HCT116 (cell line): ENCODE measurements at regions not wholly inside any gene's neighbourhood (a gene's known extent, or its start where the extent isn't known, plus 50 kb on each side); places are given as distances from the start of the nearest gene placed in this dataset.

Experiments used
- ATAC-seq: fragments of 200-7000 bp; cut with Tn5 transposase; 2 replicates; pipeline ENCODE4 v1.9.1; 2020; ENCODE audit warnings: mild to moderate bottlenecking, moderate library complexity
- BruUV-seq: library from RNA; stranded (reverse); fragments of 400-500 nt; replicated peaks from 2 replicates; lab custom pipeline; 2021; lab: Mats Ljungman, UMichigan
- CTCF ChIA-PET: fragments of 300-600 bp; sonication (Branson Sonifier 250); formaldehyde crosslinking; loops from one replicate; lab custom pipeline; 2021; ENCODE audit warnings: antibody characterized with exemption; lab: Charles Lee
- POLR2A ChIA-PET: fragments of 300-600, 350-600 bp; sonication (Branson Sonifier 250); formaldehyde crosslinking; loops from one replicate; lab custom pipeline; 2021; ENCODE audit warnings: antibody characterized with exemption; lab: Charles Lee
- RAD21 ChIA-PET, 2 experiments: fragments of 300-600 bp; sonication (Branson Sonifier 250); formaldehyde crosslinking; loops; one replicate each; lab custom pipeline; 2023; ENCODE audit warnings: low total read pairs in 2 of 2; ENCODE audit not compliant: uncharacterized antibody in 2 of 2, unreplicated experiment in 2 of 2, low non-redundant PET in 1 of 2; lab: Charles Lee
- DNase-seq: peaks from one replicate; pipeline ENCODE4 v3.0.0-alpha.2; 2010; ENCODE audit warnings: low read depth, low spot score
- H2AFZ ChIP-seq: fragments of 200-600 bp; shearing (Covaris generic), sonication (generic); 2 replicates; pipeline ENCODE4 v1.6.1; 2017; ENCODE audit warnings: low read depth, mixed run types, mixed read lengths, antibody characterized with exemption, low read length; ENCODE audit not compliant: poor library complexity, severe bottlenecking
- H3K27ac ChIP-seq: 2 replicates; pipeline ENCODE4 v1.5.1; 2012; ENCODE audit warnings: low read depth, low read length
- H3K27me3 ChIP-seq: fragments of 200-600 bp; sonication (generic); 2 replicates; pipeline ENCODE4 v1.6.1; 2016; ENCODE audit warnings: mixed run types, low read length, mixed read lengths; ENCODE audit not compliant: insufficient read depth
- H3K36me3 ChIP-seq, 2 experiments: fragments of 200-500 bp in 1 of 2; fragments of 200-600 bp in 1 of 2; sonication (Bioruptor generic) in 1 of 2; sonication (generic) in 1 of 2; 2 replicates each; pipeline versions ENCODE4 v1.5.1 to v1.6.1; 2014 to 2016; ENCODE audit warnings: low read length in 2 of 2, inconsistent platforms in 1 of 2, mixed read lengths in 1 of 2, mixed run types in 1 of 2; ENCODE audit not compliant: insufficient read depth in 2 of 2, control insufficient read depth in 1 of 2
- H3K4me1 ChIP-seq, 2 experiments: fragments of 200-600 bp in 1 of 2; sonication (generic) in 1 of 2; 2 replicates each; pipeline versions ENCODE4 v1.5.1 to v1.6.1; 2012 to 2017; ENCODE audit warnings: low read length in 2 of 2, inconsistent platforms in 1 of 2, mild to moderate bottlenecking in 1 of 2, mixed read lengths in 1 of 2, mixed run types in 1 of 2, moderate library complexity in 1 of 2; ENCODE audit not compliant: insufficient read depth in 2 of 2, control insufficient read depth in 1 of 2
- H3K4me2 ChIP-seq: fragments of 200-600 bp; sonication (generic); 2 replicates; pipeline ENCODE4 v1.6.1; 2017; ENCODE audit warnings: mixed run types, low read length, mixed read lengths
- H3K4me3 ChIP-seq, 2 experiments: fragments of 200-600 bp in 1 of 2; sonication (generic) in 1 of 2; replicated peaks in 1 of 2; 2 replicates each; pipeline ENCODE4 v1.5.1; 2011 to 2016; ENCODE audit warnings: low read length in 2 of 2, control low read depth in 1 of 2, low read depth in 1 of 2, mild to moderate bottlenecking in 1 of 2, mixed read lengths in 1 of 2, mixed run types in 1 of 2
- H3K79me2 ChIP-seq: fragments of 200-600 bp; sonication (generic); 2 replicates; pipeline ENCODE4 v1.6.1; 2017; ENCODE audit warnings: mild to moderate bottlenecking, mixed run types, low read length, moderate library complexity, mixed read lengths; ENCODE audit not compliant: insufficient read depth
- H3K9ac ChIP-seq: fragments of 200-600 bp; sonication (generic); 2 replicates; pipeline ENCODE4 v1.6.1; 2016; ENCODE audit warnings: low read length, mixed read lengths
- H3K9me2 ChIP-seq: fragments of 200-600 bp; sonication (generic), shearing (Covaris generic); 2 replicates; pipeline ENCODE4 v1.6.1; 2017; ENCODE audit warnings: mixed run types, mild to moderate bottlenecking, moderate library complexity; ENCODE audit not compliant: insufficient read depth
- H3K9me3 ChIP-seq, 2 experiments: fragments of 200-500 bp in 1 of 2; fragments of 200-600 bp in 1 of 2; sonication (Bioruptor generic) in 1 of 2; sonication (generic) in 1 of 2; 2 replicates each; pipeline ENCODE4 v1.6.1; 2014 to 2017; ENCODE audit warnings: low read length in 2 of 2, mixed read lengths in 2 of 2, inconsistent platforms in 1 of 2, low read depth in 1 of 2, mild to moderate bottlenecking in 1 of 2, mixed run types in 1 of 2, moderate library complexity in 1 of 2; ENCODE audit not compliant: control insufficient read depth in 1 of 2, insufficient read depth in 1 of 2
- H4K20me1 ChIP-seq: fragments of 200-600 bp; sonication (generic), shearing (Covaris generic); 2 replicates; pipeline ENCODE4 v1.6.1; 2017; ENCODE audit warnings: mixed run types, mild to moderate bottlenecking, moderate library complexity; ENCODE audit not compliant: insufficient read depth
- CEBPB ChIP-seq: IDR thresholded peaks from 2 replicates; pipeline ENCODE4 v1.6.1; 2012; ENCODE audit warnings: low read depth
- CTCF ChIP-seq, 3 experiments: fragments of 200-600 bp in 1 of 3; sonication (generic) in 1 of 3; IDR thresholded peaks in 2 of 3; conservative IDR thresholded peaks in 1 of 3; 2 replicates each; pipeline ENCODE4 v1.5.1; 2012 to 2017; ENCODE audit warnings: low read depth in 2 of 3, low read length in 2 of 3, antibody characterized with exemption in 1 of 3, borderline replicate concordance in 1 of 3, control low read depth in 1 of 3, mild to moderate bottlenecking in 1 of 3, mixed read lengths in 1 of 3, mixed run types in 1 of 3, moderate library complexity in 1 of 3; ENCODE audit not compliant: insufficient read depth in 1 of 3
- EGR1 ChIP-seq: IDR thresholded peaks from 2 replicates; pipeline ENCODE4 v1.6.1; 2012; ENCODE audit warnings: low read depth
- EZH2phosphoT487 ChIP-seq: fragments of 200-600 bp; IDR thresholded peaks from 2 replicates; pipeline ENCODE4 v1.6.1; 2018; ENCODE audit warnings: antibody characterized with exemption, borderline replicate concordance
- JUND ChIP-seq: IDR thresholded peaks from 2 replicates; pipeline ENCODE4 v1.6.1; 2012
- POLR2AphosphoS5 ChIP-seq: IDR thresholded peaks from 2 replicates; pipeline ENCODE4 v1.6.1; 2011; ENCODE audit warnings: mild to moderate bottlenecking, low read depth, low read length, moderate library complexity
- RAD21 ChIP-seq: IDR thresholded peaks from 2 replicates; pipeline ENCODE4 v1.6.1; 2012; ENCODE audit warnings: low read depth, mild to moderate bottlenecking
- REST ChIP-seq: IDR thresholded peaks from 2 replicates; pipeline ENCODE4 v1.6.1; 2012; ENCODE audit warnings: low read depth
- SIN3A ChIP-seq: IDR thresholded peaks from 2 replicates; pipeline ENCODE4 v1.6.1; 2012; ENCODE audit warnings: low read depth
- SP1 ChIP-seq: IDR thresholded peaks from 2 replicates; pipeline ENCODE4 v1.6.1; 2012; ENCODE audit warnings: low read depth
- TCF7L2 ChIP-seq: IDR thresholded peaks from 2 replicates; pipeline ENCODE4 v1.7.0; 2011; ENCODE audit warnings: borderline replicate concordance, inconsistent platforms; ENCODE audit not compliant: insufficient read depth, insufficient read length; ENCODE audit errors: extremely low read depth
- intact Hi-C: fragments of 100-400 bp; cut with micrococcal nuclease; formaldehyde crosslinking; loops from 2 replicates; pipeline ENCODE4 v1.10.0; 2022

- no peaks in the 10 kb centered on the region for H3K79me2 ChIP-seq
- POLR2A ChIA-PET: no interaction called here
- H3K27me3 ChIP-seq: no peaks in the 10 kb centered on the region
- H2AFZ ChIP-seq: no peak overlapping the region
- no peak overlapping the region for H3K4me3 ChIP-seq
- no peak overlapping the region for H3K9ac ChIP-seq
- H3K4me2 ChIP-seq: no peak overlapping the region
- no peak for DNase-seq
- RAD21 ChIA-PET: no interaction called here
- CTCF ChIA-PET: no interaction called here
- H3K9me2 ChIP-seq: no peaks in the 10 kb centered on the region
- peaks cover 0 to 4% of the 10 kb centered on the region in 2 experiments; a peak in 2 of 4 replicates for H3K9me3 ChIP-seq
- no peak overlapping the region for H3K27ac ChIP-seq
- ATAC-seq: no peak
- no peaks in the 10 kb centered on the region for H4K20me1 ChIP-seq
- H3K36me3 ChIP-seq: no peaks in the 10 kb centered on the region
- intact Hi-C loops: no loop called here
- no TSS peak for BruUV-seq
- H3K4me1 ChIP-seq: no peaks in the 10 kb centered on the region
- TF ChIP-seq SP1 (no peak), TCF7L2 (no peak), EZH2phosphoT487 (no peak), POLR2AphosphoS5 (no peak), JUND (no peak), REST (no peak), SIN3A (no peak), RAD21 (no peak), EGR1 (no peak), CTCF (IDR thresholded peaks at IDR 0.05 in 2 of 3, conservative IDR thresholded peaks at IDR 0.05 in 1 of 3; ENCODE audit: borderline replicate concordance in 1 of 3, insufficient read depth in 1 of 3, low read depth in 2 of 3, low read length in 2 of 3) (no peak), CEBPB (no peak)
- TF ChIP-seq, all 23 proteins: peak for 0
Observed at GRCh38 chr18:78622251-78622906, 357.2 kb upstream of the SALL3 start.
